Tibial artery (tissue), 4 donors: ENCODE measurements at regions not wholly inside any gene's neighbourhood (a gene's known extent, or its start where the extent isn't known, plus 50 kb on each side); places are given as distances from the start of the nearest gene placed in this dataset.
A peak's percentile ranks its signal among the peaks of the same experiment; 100 is the strongest.

Source experiments
- DNase-seq, 2 donors: peaks; one replicate each; pipeline ENCODE4 v3.0.0-alpha.2; 2019
- H3K27ac ChIP-seq, 2 donors: fragments of 200-600 bp; sonication (generic) in 1 of 2; 1 replicate in 1 of 2; 2 replicates in 1 of 2; pipeline ENCODE4 v1.5.1; 2018 to 2019; ENCODE audit warnings: mild to moderate bottlenecking in 1 of 2
- H3K27me3 ChIP-seq, 2 donors: fragments of 200-600 bp; sonication (generic) in 1 of 2; one replicate each; pipeline versions ENCODE4 v1.5.1 to v1.6.0; 2016 to 2019
- H3K36me3 ChIP-seq, 3 donors: fragments of 200-600 bp; sonication (generic) in 2 of 3; one replicate each; pipeline ENCODE4 v1.5.1; 2016 to 2019; ENCODE audit warnings: mild to moderate bottlenecking in 2 of 3
- H3K4me1 ChIP-seq, 4 donors: fragments of 200-600 bp; sonication (generic) in 2 of 4; 1 replicate in 3 of 4; 2 replicates in 1 of 4; pipeline ENCODE4 v1.5.1; 2016 to 2019
- H3K4me3 ChIP-seq, 2 donors: fragments of 200-600 bp; sonication (generic) in 1 of 2; 1 replicate in 1 of 2; 2 replicates in 1 of 2; pipeline ENCODE4 v1.5.1; 2018 to 2019; ENCODE audit warnings: mild to moderate bottlenecking in 2 of 2
- H3K9me3 ChIP-seq, 3 donors: fragments of 200-600 bp; sonication (generic) in 1 of 3; one replicate each; pipeline ENCODE4 v1.5.1; 2016 to 2019
- intact Hi-C: fragments of 100-400 bp; cut with DNase I; formaldehyde crosslinking; loops from one replicate; pipeline ENCODE4 v1.15.0; 2023; ENCODE audit warnings: low total_unique reads
- TF ChIP-seq, protein P1 (sequence below), 2 experiments: fragments of 200-600 bp in 1 of 2; fragments of 450-650 bp in 1 of 2; IDR thresholded peaks; one replicate each; pipeline ENCODE4 v1.5.1; 2017 to 2019; ENCODE audit warnings: antibody characterized with exemption in 2 of 2, mild to moderate bottlenecking in 1 of 2, moderate library complexity in 1 of 2

DNA sequence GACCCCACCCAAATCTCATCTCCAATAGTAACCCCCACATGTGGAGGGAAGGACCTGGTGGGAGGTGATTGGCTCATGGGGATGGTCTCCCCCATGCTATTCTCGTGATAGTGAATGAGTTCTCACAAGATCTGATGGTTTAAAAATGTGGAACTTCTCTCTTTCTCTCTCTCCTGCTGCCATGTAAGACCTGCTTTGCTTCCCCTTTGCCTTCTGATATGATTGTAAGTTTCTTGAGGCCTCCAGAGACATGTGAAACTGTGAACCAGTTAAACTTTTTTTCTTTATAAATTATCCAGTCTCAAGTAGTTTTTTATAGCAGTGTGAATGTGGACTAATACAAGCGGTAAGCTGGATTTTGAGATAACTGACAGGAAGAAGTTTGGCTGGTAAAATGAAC lies 60.3 kb upstream of the MBNL1 start:
- Histone ChIP-seq H3K4me3 (no peak overlapping the region), H3K9me3 (no peaks in the 10 kb centered on the region), H3K36me3 (no peaks in the 10 kb centered on the region), H3K27ac (peak overlapping the region; percentile 74 to 91), H3K4me1 (peaks cover 0 to 78% (median 17%) of the 10 kb centered on the region in 4 donors), H3K27me3 (no peaks in the 10 kb centered on the region)
- TF ChIP-seq, protein P1, sequence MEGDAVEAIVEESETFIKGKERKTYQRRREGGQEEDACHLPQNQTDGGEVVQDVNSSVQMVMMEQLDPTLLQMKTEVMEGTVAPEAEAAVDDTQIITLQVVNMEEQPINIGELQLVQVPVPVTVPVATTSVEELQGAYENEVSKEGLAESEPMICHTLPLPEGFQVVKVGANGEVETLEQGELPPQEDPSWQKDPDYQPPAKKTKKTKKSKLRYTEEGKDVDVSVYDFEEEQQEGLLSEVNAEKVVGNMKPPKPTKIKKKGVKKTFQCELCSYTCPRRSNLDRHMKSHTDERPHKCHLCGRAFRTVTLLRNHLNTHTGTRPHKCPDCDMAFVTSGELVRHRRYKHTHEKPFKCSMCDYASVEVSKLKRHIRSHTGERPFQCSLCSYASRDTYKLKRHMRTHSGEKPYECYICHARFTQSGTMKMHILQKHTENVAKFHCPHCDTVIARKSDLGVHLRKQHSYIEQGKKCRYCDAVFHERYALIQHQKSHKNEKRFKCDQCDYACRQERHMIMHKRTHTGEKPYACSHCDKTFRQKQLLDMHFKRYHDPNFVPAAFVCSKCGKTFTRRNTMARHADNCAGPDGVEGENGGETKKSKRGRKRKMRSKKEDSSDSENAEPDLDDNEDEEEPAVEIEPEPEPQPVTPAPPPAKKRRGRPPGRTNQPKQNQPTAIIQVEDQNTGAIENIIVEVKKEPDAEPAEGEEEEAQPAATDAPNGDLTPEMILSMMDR (IDR thresholded peaks at IDR 0.05) = no peak
- intact Hi-C loops = loop anchor here (10.0 kb wide), 1 partner anchor 54 kb away; no protein-coding TSS in a partner anchor
- no peak for DNase-seq

DNA sequence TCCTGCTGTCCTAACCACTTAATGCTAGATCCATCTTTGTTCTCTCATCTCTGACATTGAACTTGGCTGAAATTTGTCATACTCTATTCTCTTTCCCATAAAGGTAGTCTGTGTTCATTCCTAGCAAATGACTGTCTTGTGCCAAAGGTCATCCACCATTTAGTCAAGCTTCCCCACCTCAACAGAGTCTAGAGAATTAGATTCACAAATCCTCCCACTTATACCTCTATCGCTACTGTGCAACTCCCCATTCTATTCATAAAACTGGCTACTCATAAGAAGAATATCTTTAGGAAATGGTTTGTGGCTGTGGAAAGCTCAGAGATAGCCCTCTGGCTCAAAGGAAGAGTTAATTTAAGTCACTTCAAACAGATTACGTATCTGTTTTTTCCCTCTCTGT lies 59.7 kb upstream of the MBNL1 start:
- H3K27ac ChIP-seq = peak overlapping the region; percentile 74 to 91
- H3K9me3 ChIP-seq = no peaks in the 10 kb centered on the region
- intact Hi-C loops = loop anchor here (10.0 kb wide), 1 partner anchor 54 kb away; no protein-coding TSS in a partner anchor
- no peaks in the 10 kb centered on the region for H3K27me3 ChIP-seq
- peaks cover 0 to 80% (median 22%) of the 10 kb centered on the region in 4 donors for H3K4me1 ChIP-seq
- no peak overlapping the region for H3K4me3 ChIP-seq
- no peaks in the 10 kb centered on the region for H3K36me3 ChIP-seq
- DNase-seq = no peak
- TF ChIP-seq, protein P1 (IDR thresholded peaks at IDR 0.05) = no peak

DNA sequence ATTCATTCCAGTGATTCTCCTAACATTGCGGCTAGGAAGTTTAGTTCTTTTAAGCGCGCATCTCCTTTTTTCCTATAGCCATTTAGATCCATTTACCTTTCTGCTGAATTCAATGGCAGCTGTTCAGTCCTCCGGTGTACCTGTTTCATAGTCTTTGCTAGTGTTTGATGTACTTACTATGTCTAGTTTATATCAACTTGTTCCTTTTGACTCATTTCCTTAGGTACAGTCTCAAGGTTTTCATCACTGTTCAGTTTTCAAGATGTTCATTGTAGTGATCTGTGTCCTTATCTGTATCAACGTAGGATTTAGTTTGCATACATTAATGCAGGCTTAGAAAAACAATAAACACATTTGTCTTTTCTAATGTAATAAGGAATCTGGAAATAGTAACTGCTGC lies 59.0 kb upstream of the MBNL1 start:
- TF ChIP-seq, protein P1 (IDR thresholded peaks at IDR 0.05) = no peak
- Histone ChIP-seq H3K4me3 (no peak overlapping the region), H3K9me3 (no peaks in the 10 kb centered on the region), H3K36me3 (no peaks in the 10 kb centered on the region), H3K4me1 (peaks cover 0 to 80% (median 24%) of the 10 kb centered on the region in 4 donors), H3K27ac (peak overlapping the region in 1 of 2 donors; percentile 91), H3K27me3 (no peaks in the 10 kb centered on the region)
- intact Hi-C loops = loop anchor here (5.0 to 10.0 kb wide), 2 partner anchors 48 to 55 kb away; no protein-coding TSS in a partner anchor
- DNase-seq = no peak

DNA sequence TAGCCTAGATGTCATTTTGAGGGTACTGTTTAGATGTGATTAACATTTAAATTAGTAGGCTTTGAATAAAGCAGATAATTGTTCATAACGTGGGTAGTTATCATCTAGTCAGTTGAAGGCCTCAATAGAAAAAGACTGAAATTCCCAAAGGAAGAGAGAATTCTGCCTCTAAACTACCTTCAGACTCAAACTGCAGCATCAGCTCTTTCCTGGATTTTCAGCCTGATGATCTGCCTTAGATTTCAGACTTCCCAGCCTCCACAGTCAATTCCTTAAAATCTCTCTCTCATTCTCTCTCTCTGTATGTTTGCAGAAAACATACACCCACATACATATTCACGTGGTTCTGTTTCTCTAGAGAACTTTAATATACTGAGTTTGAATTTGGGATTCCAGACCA lies 58.0 kb upstream of the MBNL1 start:
- Histone ChIP-seq H3K36me3 (no peaks in the 10 kb centered on the region), H3K9me3 (no peaks in the 10 kb centered on the region), H3K4me1 (peaks cover 0 to 75% (median 24%) of the 10 kb centered on the region in 4 donors), H3K27ac (peak overlapping the region; percentile 7 to 91), H3K27me3 (no peaks in the 10 kb centered on the region), H3K4me3 (no peak overlapping the region)
- TF ChIP-seq, protein P1 (IDR thresholded peaks at IDR 0.05) = no peak
- intact Hi-C loops = loop anchor here (5.0 kb wide), 1 partner anchor 47 kb away; no protein-coding TSS in a partner anchor
- no peak for DNase-seq

DNA sequence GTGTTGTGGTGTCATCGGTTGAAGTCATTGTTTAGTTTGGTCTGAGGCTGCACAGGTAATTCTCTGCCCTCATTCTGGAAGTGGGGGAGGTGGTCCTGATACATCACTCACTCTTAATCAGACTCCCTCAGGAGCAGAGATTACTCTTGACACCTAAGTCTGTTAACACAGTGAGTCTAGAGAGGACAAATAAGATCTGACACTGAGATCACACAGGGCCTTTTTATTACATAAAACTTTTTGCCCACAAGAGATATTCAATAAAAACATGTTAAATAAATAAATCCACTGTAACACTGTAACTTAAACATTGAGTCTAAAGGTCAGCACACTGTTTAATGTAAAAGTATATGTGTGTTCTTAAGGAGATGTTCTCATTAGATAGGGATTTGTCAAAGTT lies 57.1 kb upstream of the MBNL1 start:
- Histone ChIP-seq H3K36me3 (no peaks in the 10 kb centered on the region), H3K4me3 (no peak overlapping the region), H3K4me1 (peaks cover 0 to 72% (median 19%) of the 10 kb centered on the region in 4 donors), H3K27ac (peak overlapping the region in 1 of 2 donors; percentile 91), H3K9me3 (no peaks in the 10 kb centered on the region), H3K27me3 (no peaks in the 10 kb centered on the region)
- intact Hi-C loops = loop anchor here (5.0 kb wide), 1 partner anchor 46 kb away; no protein-coding TSS in a partner anchor
- TF ChIP-seq, protein P1 (IDR thresholded peaks at IDR 0.05) = no peak
- no peak for DNase-seq
